Progenitor cell of endocrine pancreas (in vitro differentiated cells): ENCODE measurements at regions not wholly inside any gene's neighbourhood (a gene's known extent, or its start where the extent isn't known, plus 50 kb on each side); places are given as distances from the start of the nearest gene placed in this dataset.

ENCODE experiments used
- DNase-seq: peaks from one replicate; pipeline ENCODE4 v3.0.0; 2021; ENCODE audit warnings: low spot score; ENCODE audit not compliant: unreplicated experiment
- H3K27ac Mint-ChIP-seq: 2 replicates; pipeline ENCODE4 v1.8.0; 2021; ENCODE audit warnings: mild to moderate bottlenecking, moderate library complexity, mixed read lengths
- H3K27me3 Mint-ChIP-seq: 2 replicates; pipeline ENCODE4 v1.8.0; 2021; ENCODE audit warnings: mixed read lengths
- H3K36me3 Mint-ChIP-seq: 2 replicates; pipeline ENCODE4 v1.8.0; 2022; ENCODE audit warnings: mixed read lengths; ENCODE audit not compliant: insufficient read depth
- H3K4me1 Mint-ChIP-seq: 2 replicates; pipeline ENCODE4 v1.8.0; 2021; ENCODE audit warnings: low read depth, mixed read lengths
- H3K4me3 Mint-ChIP-seq: 2 replicates; pipeline ENCODE4 v1.8.0; 2021; ENCODE audit warnings: low read depth, mild to moderate bottlenecking, moderate library complexity, mixed read lengths
- H3K9me3 Mint-ChIP-seq: 2 replicates; pipeline ENCODE4 v1.8.0; 2021; ENCODE audit warnings: low read depth, mixed read lengths
- CTCF ChIP-seq: fragments of 200-600 bp; sonication (generic); IDR thresholded peaks from one replicate; pipeline ENCODE4 v1.5.0; 2021; ENCODE audit warnings: antibody characterized with exemption, mild to moderate bottlenecking; ENCODE audit not compliant: unreplicated experiment

GRCh38 chr9:13958672-13959071 lies 355.3 kb downstream of the NFIB start:
- TF ChIP-seq CTCF, result no peak
- no peaks in the 10 kb centered on the region for H3K36me3 Mint-ChIP-seq
- no peaks in the 10 kb centered on the region for H3K27me3 Mint-ChIP-seq
- H3K4me3 Mint-ChIP-seq, result no peak overlapping the region
- H3K9me3 Mint-ChIP-seq, result no peaks in the 10 kb centered on the region
- H3K27ac Mint-ChIP-seq, result no peak overlapping the region
- DNase-seq, result no peak
- H3K4me1 Mint-ChIP-seq, result peaks cover 2% of the 10 kb centered on the region

GRCh38 chr9:13957089-13957488 lies 356.9 kb downstream of the NFIB start:
- Mint-ChIP-seq H3K27me3 (no peaks in the 10 kb centered on the region), H3K9me3 (no peaks in the 10 kb centered on the region), H3K4me3 (no peak overlapping the region), H3K4me1 (peaks cover 2% of the 10 kb centered on the region), H3K36me3 (no peaks in the 10 kb centered on the region), H3K27ac (no peak overlapping the region)
- no peak for TF ChIP-seq CTCF
- no peak for DNase-seq

GRCh38 chr9:13956107-13956506 lies 357.8 kb downstream of the NFIB start:
- no peak overlapping the region for H3K4me3 Mint-ChIP-seq
- H3K36me3 Mint-ChIP-seq, result no peaks in the 10 kb centered on the region
- DNase-seq, result no peak
- peaks cover 2% of the 10 kb centered on the region for H3K4me1 Mint-ChIP-seq
- no peaks in the 10 kb centered on the region for H3K27me3 Mint-ChIP-seq
- H3K9me3 Mint-ChIP-seq, result no peaks in the 10 kb centered on the region
- TF ChIP-seq CTCF, result no peak
- H3K27ac Mint-ChIP-seq, result no peak overlapping the region

- no peak for TF ChIP-seq CTCF
- no peak for DNase-seq
- H3K27me3 Mint-ChIP-seq, result no peaks in the 10 kb centered on the region
- H3K4me3 Mint-ChIP-seq, result no peak overlapping the region
- H3K9me3 Mint-ChIP-seq, result no peaks in the 10 kb centered on the region
- H3K36me3 Mint-ChIP-seq, result no peaks in the 10 kb centered on the region
- H3K4me1 Mint-ChIP-seq, result peaks cover 2% of the 10 kb centered on the region
- no peak overlapping the region for H3K27ac Mint-ChIP-seq
Measured at GRCh38 chr9:13952906-13953305, 361.0 kb downstream of the NFIB start.

GRCh38 chr9:13948037-13948436 lies 365.9 kb downstream of the NFIB start:
- no peak overlapping the region for H3K4me3 Mint-ChIP-seq
- H3K27me3 Mint-ChIP-seq, result no peaks in the 10 kb centered on the region
- no peaks in the 10 kb centered on the region for H3K36me3 Mint-ChIP-seq
- no peak overlapping the region for H3K27ac Mint-ChIP-seq
- no peak for DNase-seq
- no peak for TF ChIP-seq CTCF
- no peaks in the 10 kb centered on the region for H3K9me3 Mint-ChIP-seq
- peaks cover 10% of the 10 kb centered on the region for H3K4me1 Mint-ChIP-seq
